H1 (cell line): ENCODE measurements at regions not wholly inside any gene's neighbourhood (a gene's known extent, or its start where the extent isn't known, plus 50 kb on each side); places are given as distances from the start of the nearest gene placed in this dataset.

Source experiments
- BRCA1 ChIP-seq: IDR thresholded peaks from 2 replicates; pipeline ENCODE4 v1.6.1; 2012; ENCODE audit warnings: low read depth, low read length, improper control_type of control experiment
- JUND ChIP-seq: IDR thresholded peaks from 2 replicates; pipeline ENCODE4 v1.6.1; 2011; ENCODE audit warnings: mild to moderate bottlenecking, improper control_type of control experiment, low read length

DNA sequence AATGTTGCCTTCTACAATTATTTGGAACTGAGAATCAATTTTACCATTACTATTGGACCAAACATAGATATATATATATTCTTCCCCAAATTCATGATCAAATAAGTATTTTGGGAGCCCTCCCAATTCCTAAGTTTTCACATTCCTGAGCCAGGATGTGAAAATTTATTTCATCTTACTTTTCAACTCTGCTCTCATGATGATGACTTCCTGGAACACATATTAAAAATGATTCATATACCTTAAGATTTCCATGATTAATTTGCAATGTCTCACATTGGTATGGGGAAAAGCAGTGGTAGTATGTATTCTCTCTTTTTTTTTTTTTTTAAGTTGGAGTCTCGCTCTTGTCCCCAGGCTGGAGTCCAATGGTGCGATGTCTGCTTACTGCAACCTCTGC lies 596.1 kb upstream of the ZEB2 start (continued):
- TF ChIP-seq BRCA1 (no peak), JUND (no peak)
